ENCODE measurements at regions not wholly inside any gene's neighbourhood (a gene's known extent, or its start where the extent isn't known, plus 50 kb on each side); places are given as distances from the start of the nearest gene placed in this dataset.
"Not testable (repeated sequence)": the region's sequence is repeated elsewhere in the genome, so short reads cannot be mapped to it uniquely, and the experiment has no call there.

DNA sequence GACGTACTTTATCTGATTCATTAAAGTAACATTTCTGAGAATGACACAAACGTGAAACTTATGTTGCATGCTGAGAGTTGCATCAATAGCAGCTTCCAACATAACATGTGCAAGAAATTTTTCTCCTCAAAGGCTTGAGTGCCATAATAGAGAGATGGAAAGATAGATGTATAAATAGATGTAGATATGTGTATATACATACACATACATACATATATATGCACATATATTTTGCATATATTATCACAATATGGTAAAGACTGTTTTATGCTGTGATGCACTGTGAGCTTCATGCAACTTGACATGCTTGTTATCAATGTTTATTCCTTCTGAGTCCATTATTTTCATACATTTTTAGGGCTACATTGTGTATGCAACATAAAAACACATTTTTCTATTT, 270.6 kb upstream of the GALNTL6 start:
- no peaks in the 10 kb centered on the region for H3K4me1 ChIP-seq
- H3K27me3 ChIP-seq (ENCODE audit: low read depth) = no peaks in the 10 kb centered on the region
- no peaks in the 10 kb centered on the region for H3K36me3 ChIP-seq (replicated peaks)
- in situ Hi-C loops (cut with MboI; ENCODE audit: low sequenced_read_pairs) = no loop called here
- H3K4me3 ChIP-seq = no peak overlapping the region
- H3K9me3 ChIP-seq = no peaks in the 10 kb centered on the region
- DNase-seq (ENCODE audit: low spot score in 2 of 2) = no peak

DNA sequence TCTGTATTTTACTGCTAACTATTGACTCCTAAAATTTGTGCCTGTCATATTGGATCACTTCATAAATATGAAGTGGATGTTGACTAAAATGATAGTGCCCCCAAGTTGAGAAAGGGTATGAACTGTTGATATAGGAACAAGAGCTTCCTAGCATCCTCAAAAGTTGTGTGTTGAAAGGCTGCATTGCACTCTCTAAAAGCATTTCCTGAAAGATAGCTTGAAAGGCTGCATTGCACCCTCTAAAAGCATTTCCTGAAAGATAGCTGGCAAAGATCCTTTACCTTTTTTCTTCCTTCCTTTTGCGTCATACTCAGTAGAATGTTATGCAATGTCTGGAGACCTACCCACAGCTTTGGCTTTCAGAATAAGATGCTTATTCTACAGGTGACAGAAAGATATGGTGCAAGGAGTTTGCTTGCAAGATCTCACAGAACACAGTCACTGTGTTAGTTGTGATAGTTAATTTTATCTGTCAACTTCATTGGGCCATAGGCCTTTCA, 274.6 kb upstream of the GALNTL6 start:
- no peaks in the 10 kb centered on the region for H3K4me1 ChIP-seq
- in situ Hi-C loops (cut with MboI; ENCODE audit: low sequenced_read_pairs) = no loop called here
- no peak for DNase-seq (ENCODE audit: low spot score in 2 of 2)

DNA sequence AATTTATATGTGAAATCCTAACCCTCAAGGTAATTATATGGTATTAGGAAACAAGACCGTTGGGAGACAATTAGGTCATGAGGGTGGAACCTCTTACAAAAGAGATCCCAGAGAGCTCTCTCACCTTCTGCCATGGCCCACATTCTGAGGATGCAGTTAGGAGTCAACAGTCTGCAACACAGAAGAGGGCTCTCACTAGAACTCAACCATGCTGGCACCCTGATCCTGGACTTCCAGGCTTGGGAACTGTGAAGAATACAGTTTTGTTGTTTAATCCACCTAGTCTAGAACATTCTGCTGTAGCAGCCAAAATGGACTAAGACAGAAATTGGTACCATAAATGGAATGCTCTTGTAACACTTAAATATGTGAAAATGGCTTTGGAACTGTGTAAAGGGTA, 278.8 kb upstream of the GALNTL6 start:
- Histone ChIP-seq H3K36me3 (replicated peaks) (no peaks in the 10 kb centered on the region), H3K27me3 (ENCODE audit: low read depth) (no peaks in the 10 kb centered on the region), H3K9me3 (no peaks in the 10 kb centered on the region), H3K4me1 (no peaks in the 10 kb centered on the region), H3K4me3 (no peak overlapping the region)
- in situ Hi-C loops (cut with MboI; ENCODE audit: low sequenced_read_pairs) = no loop called here
- no peak for DNase-seq (ENCODE audit: low spot score in 2 of 2)

More for the DNA sequence above, 274.6 kb upstream of the GALNTL6 start:
- H3K4me3 ChIP-seq = no peak overlapping the region
- H3K9me3 ChIP-seq = no peaks in the 10 kb centered on the region
- H3K27me3 ChIP-seq (ENCODE audit: low read depth) = no peaks in the 10 kb centered on the region
- H3K36me3 ChIP-seq (replicated peaks) = no peaks in the 10 kb centered on the region

DNA sequence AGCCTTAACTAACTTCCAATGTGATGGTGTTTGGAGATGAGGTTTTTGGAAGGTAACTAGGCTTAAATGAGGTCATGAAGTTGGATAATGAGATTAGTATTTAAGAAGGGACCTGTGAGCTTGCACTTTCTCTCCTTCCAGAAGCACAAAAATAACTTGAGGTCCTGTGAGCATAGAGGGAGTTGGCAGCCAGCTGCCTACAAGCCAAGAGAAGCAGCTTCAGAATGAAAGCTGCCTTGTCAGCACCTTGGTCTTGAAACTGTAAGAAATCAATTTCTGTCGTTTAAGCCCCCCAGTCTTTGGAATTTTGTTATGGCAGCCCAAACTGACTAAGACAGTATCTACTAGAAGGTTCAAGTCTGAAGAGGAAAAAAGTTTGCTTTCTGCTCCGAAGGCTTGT, 280.2 kb upstream of the GALNTL6 start:
- Histone ChIP-seq H3K27me3 (ENCODE audit: low read depth) (no peaks in the 10 kb centered on the region), H3K4me1 (no peaks in the 10 kb centered on the region), H3K36me3 (replicated peaks) (no peaks in the 10 kb centered on the region), H3K4me3 (no peak overlapping the region), H3K9me3 (no peaks in the 10 kb centered on the region)
- in situ Hi-C loops (cut with MboI; ENCODE audit: low sequenced_read_pairs) = no loop called here
- DNase-seq (ENCODE audit: low spot score in 2 of 2) = no peak

DNA sequence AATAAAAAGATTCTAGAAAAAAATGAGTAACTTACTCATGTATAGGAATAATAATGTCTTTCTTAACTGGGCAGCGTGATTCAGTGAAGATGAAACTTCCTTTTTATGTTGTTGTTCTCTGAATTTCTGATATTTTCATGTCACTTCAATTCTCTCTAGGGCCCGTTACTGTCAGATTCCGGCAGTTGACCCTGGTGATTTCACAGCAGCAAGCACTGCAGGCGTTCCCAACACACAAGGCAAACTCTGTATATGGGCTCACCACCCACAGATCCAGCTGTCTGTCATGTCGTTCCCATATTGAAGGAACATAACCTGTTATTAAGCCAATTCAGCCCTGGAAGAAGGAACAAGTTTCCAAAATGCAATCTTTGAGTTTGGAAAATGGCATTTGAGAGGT, 288.3 kb upstream of the GALNTL6 start:
- Histone ChIP-seq H3K36me3 (replicated peaks) (no peaks in the 10 kb centered on the region), H3K4me3 (no peak overlapping the region), H3K9me3 (no peaks in the 10 kb centered on the region), H3K27me3 (ENCODE audit: low read depth) (no peaks in the 10 kb centered on the region), H3K4me1 (no peaks in the 10 kb centered on the region)
- in situ Hi-C loops (cut with MboI; ENCODE audit: low sequenced_read_pairs) = no loop called here
- DNase-seq (ENCODE audit: low spot score in 2 of 2) = no peak

DNA sequence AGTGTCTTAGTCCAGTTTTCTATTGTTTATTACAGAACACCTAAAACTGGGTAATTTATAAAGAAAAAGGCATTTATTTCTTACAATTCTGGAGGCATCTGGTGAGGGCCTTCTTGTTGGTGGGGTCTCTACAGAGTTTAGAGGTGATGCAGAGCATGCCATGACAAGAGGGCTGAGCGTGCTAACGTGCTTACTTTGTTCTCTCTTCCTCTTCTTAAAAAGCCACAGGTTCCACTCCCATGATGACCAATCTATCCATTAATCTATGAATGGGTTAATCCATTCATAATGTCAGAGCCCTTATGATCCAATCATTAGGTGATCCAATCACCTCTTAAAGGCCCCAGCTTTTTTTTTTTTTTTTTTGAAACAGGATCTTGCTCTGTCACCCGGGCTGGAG, 291.5 kb upstream of the GALNTL6 start:
- Histone ChIP-seq H3K4me1 (no peaks in the 10 kb centered on the region), H3K36me3 (replicated peaks) (no peaks in the 10 kb centered on the region), H3K27me3 (ENCODE audit: low read depth) (no peaks in the 10 kb centered on the region), H3K9me3 (no peaks in the 10 kb centered on the region), H3K4me3 (no peak overlapping the region)
- in situ Hi-C loops (cut with MboI; ENCODE audit: low sequenced_read_pairs) = no loop called here
- DNase-seq (ENCODE audit: low spot score in 2 of 2) = no peak

DNA sequence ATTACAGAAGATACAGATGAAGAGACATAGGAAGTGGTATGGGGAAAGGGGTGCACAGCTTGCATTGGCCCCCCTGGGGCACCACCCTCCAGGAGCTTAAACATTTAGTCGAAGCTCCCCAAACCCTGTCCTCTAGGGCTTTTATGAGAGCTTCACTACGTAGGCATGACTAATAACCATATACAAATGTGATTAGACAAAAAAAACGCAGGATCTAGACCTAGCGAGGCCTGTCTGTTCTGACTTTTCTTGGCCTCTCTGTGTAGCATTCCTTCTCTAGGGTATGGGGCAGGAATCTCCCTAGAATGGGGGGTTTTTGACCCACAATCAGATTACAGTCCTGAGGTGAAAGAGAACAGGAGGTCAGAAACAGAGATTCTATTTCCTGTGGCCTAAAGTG, 293.7 kb upstream of the GALNTL6 start:
- Histone ChIP-seq H3K9me3 (no peaks in the 10 kb centered on the region), H3K36me3 (replicated peaks) (no peaks in the 10 kb centered on the region), H3K4me1 (no peaks in the 10 kb centered on the region), H3K27me3 (ENCODE audit: low read depth) (no peaks in the 10 kb centered on the region), H3K4me3 (no peak overlapping the region)
- DNase-seq (ENCODE audit: low spot score in 2 of 2) = no peak
- in situ Hi-C loops (cut with MboI; ENCODE audit: low sequenced_read_pairs) = no loop called here

DNA sequence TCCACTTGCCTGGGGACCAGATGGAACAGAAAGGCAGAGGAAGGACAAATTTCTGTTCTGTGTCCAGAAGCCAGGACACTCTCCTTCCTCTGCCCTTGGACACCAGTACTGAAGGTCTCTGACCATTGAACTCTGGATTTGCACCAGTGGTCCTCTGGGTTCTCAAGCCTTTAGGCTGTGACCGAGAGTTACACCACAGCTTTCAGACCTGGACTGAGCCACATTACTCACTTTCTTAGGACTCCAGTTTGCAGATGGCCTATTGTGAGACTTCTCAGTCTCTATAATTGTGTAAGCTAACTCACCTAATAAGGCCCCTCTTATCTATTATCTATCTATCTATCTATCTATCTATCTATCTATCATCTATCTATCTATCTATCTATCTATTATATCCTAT, 295.3 kb upstream of the GALNTL6 start:
- no peak for DNase-seq (ENCODE audit: low spot score in 2 of 2)
- in situ Hi-C loops (cut with MboI; ENCODE audit: low sequenced_read_pairs) = no loop called here
- no peaks in the 10 kb centered on the region for H3K27me3 ChIP-seq (ENCODE audit: low read depth)

DNA sequence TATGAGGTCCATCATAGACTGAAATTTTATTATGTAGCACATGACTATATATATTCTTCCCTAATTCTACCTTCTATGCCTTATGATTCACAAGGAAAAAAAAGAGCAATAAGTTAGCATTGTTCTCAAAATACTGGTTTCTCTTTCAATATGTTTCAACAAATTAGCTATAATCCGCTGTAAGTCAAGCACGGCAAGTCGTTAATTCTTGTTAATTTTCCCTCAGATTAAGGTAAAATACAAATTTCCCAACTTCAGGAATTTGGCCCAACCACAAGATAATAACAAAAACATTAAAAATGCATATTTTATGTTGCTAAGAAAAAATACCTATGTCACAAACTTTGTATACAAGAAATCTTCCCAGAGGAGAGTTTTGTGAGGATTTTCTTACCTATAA, 296.5 kb upstream of the GALNTL6 start:
- H3K36me3 ChIP-seq (replicated peaks) = no peaks in the 10 kb centered on the region
- H3K27me3 ChIP-seq (ENCODE audit: low read depth) = no peaks in the 10 kb centered on the region
- H3K9me3 ChIP-seq = no peaks in the 10 kb centered on the region
- no peak for DNase-seq (ENCODE audit: low spot score in 2 of 2)
- in situ Hi-C loops (cut with MboI; ENCODE audit: low sequenced_read_pairs) = no loop called here
- no peak overlapping the region for H3K4me3 ChIP-seq
- no peaks in the 10 kb centered on the region for H3K4me1 ChIP-seq

More for the DNA sequence above, 295.3 kb upstream of the GALNTL6 start:
- Histone ChIP-seq H3K4me3 (no peak overlapping the region), H3K36me3 (replicated peaks) (no peaks in the 10 kb centered on the region), H3K9me3 (no peaks in the 10 kb centered on the region), H3K4me1 (no peaks in the 10 kb centered on the region)

DNA sequence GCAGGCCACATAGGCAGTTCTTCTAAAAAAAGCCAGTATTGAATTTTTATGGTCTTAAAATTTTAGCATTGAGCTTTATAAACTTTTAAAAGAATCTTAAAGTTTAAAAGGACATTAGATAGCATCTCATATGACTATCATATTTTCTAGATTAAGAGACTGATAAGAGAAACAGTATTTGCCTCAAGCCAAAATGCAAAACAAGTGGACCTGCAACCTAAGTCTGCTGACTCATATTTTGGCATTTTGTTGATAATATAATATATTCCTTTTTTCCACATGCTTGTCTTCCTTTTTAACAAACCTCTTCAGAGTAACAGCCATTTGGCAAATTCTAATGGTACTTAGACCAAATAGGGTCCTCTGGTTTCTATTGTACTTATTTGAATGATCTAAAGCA, 328.5 kb upstream of the GALNTL6 start:
- no peaks in the 10 kb centered on the region for H3K27me3 ChIP-seq (ENCODE audit: low read depth)
- H3K4me3 ChIP-seq = no peak overlapping the region
- DNase-seq (ENCODE audit: low spot score in 2 of 2) = no peak
- no peaks in the 10 kb centered on the region for H3K36me3 ChIP-seq (replicated peaks)
- H3K9me3 ChIP-seq = no peaks in the 10 kb centered on the region
- H3K4me1 ChIP-seq = no peaks in the 10 kb centered on the region
- in situ Hi-C loops (cut with MboI; ENCODE audit: low sequenced_read_pairs) = no loop called here

DNA sequence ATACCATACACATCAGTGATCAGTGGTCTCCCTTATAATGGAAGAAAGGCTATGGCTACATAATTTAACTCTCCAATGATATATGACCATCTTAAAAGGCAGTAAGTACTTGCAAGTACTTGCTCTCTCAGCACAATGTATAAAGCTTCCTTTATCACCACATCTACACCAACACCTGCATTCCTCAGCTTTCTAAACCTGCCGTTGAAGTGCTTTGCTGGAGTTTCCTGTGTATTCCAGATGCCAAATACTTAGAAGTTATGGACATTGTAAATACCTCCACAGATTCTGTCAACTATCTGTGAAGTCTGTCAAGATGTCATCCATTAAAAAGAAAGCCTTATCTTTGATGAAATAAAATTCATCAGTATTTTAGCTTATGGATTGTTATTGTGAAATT, 335.0 kb upstream of the GALNTL6 start:
- no peaks in the 10 kb centered on the region for H3K27me3 ChIP-seq (ENCODE audit: low read depth)
- H3K4me3 ChIP-seq = no peak overlapping the region
- DNase-seq (ENCODE audit: low spot score in 2 of 2) = no peak
- no peaks in the 10 kb centered on the region for H3K9me3 ChIP-seq
- no peaks in the 10 kb centered on the region for H3K36me3 ChIP-seq (replicated peaks)
- no peaks in the 10 kb centered on the region for H3K4me1 ChIP-seq
- in situ Hi-C loops (cut with MboI; ENCODE audit: low sequenced_read_pairs) = no loop called here

DNA sequence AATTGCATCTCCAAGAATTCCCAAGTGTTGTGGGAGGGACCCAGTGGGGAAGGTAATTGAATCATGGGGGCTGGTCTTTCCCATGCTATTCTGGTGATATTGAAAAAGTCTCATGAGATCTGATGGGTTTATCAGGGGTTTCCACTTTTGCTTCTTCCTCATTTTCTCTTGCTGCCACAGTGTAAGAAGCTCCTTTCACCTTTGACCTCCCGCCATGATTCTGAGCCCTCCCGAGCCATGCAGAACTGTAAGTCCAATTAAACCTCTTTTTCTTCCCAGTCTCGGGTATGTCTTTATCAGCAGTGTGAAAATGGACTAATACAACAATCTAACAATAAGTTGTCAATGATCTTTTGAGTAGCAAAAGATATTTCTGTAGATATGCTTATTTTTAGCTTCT, 338.1 kb upstream of the GALNTL6 start:
- in situ Hi-C loops (cut with MboI; ENCODE audit: low sequenced_read_pairs); H3K4me1 ChIP-seq; DNase-seq (ENCODE audit: low spot score in 2 of 2); H3K4me3 ChIP-seq; H3K27me3 ChIP-seq (ENCODE audit: low read depth); H3K9me3 ChIP-seq; H3K36me3 ChIP-seq (replicated peaks): not testable (repeated sequence)

DNA sequence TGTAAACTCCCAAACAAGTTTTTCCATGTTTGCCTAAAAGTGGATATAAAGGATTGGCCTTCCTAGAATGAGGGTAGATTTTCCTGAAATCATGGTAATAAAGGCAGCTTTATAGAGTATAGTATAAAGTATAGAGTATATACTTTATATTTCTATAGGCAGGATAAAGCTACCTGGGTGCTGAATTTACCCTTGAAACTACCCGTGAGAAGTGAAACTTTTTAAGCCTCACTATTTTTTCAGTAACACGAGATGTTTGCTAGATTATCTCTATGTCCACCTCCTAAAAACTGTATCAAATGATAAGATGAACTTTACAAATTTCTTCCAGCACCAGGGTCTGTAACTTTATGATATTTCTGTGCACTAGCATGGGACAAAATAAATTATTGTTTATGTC, 340.0 kb upstream of the GALNTL6 start:
- no peaks in the 10 kb centered on the region for H3K4me1 ChIP-seq
- no peak overlapping the region for H3K4me3 ChIP-seq
- no peaks in the 10 kb centered on the region for H3K27me3 ChIP-seq (ENCODE audit: low read depth)
- no peak for DNase-seq (ENCODE audit: low spot score in 2 of 2)
- in situ Hi-C loops (cut with MboI; ENCODE audit: low sequenced_read_pairs) = no loop called here
- no peaks in the 10 kb centered on the region for H3K36me3 ChIP-seq (replicated peaks)
- no peaks in the 10 kb centered on the region for H3K9me3 ChIP-seq

DNA sequence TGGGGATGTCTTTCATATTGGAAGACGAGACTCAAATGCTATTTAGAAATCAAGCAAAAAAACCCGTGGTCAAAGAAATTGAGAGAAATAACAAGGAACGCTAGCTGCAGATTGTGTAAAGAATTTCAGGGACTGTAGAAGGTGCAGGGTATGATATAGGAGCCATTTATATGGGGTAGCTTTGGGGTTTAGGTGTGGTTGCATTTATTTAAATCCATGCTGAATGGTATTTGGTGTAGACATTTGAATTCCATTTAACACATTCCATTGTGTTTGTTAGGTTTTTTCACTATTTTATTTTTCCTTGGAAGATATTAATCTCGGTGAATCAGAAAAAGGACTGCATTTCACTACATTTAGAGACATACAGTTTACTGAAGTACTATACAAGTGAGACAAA, 341.0 kb upstream of the GALNTL6 start:
- no peak for DNase-seq (ENCODE audit: low spot score in 2 of 2)
- in situ Hi-C loops (cut with MboI; ENCODE audit: low sequenced_read_pairs) = no loop called here

DNA sequence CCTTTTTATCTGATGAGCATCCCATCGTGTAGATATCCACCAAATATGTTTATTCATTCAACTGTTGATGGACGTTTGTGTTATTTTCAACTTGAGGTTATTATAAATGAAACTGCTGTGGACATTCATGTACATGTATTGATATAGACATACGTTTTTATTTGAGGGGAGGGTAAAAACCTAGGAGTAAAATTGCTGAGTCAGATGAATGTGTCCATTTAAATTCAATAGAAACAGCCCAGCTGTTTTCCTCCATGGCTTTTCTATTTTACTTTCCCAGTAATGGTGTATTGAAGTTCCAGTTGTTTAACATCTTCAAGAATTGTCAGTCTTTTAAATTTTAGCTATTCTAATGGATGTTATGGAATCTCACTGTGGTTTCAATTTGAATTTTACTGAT, 348.7 kb upstream of the GALNTL6 start:
- Histone ChIP-seq H3K4me1 (peaks cover 7% of the 10 kb centered on the region; the same call in 1 of the 2 replicates), H3K9me3 (no peaks in the 10 kb centered on the region), H3K4me3 (no peak overlapping the region), H3K27me3 (ENCODE audit: low read depth) (no peaks in the 10 kb centered on the region), H3K36me3 (replicated peaks) (no peaks in the 10 kb centered on the region)
- no peak for DNase-seq (ENCODE audit: low spot score in 2 of 2)
- in situ Hi-C loops (cut with MboI; ENCODE audit: low sequenced_read_pairs) = no loop called here

More for the DNA sequence above, 341.0 kb upstream of the GALNTL6 start:
- Histone ChIP-seq H3K9me3 (no peaks in the 10 kb centered on the region), H3K4me3 (no peak overlapping the region), H3K4me1 (no peaks in the 10 kb centered on the region), H3K27me3 (ENCODE audit: low read depth) (no peaks in the 10 kb centered on the region), H3K36me3 (replicated peaks) (no peaks in the 10 kb centered on the region)
